Embryonic facial prominence (tissue), 1 donor: ENCODE measurements at regions not wholly inside any gene's neighbourhood (a gene's known extent, or its start where the extent isn't known, plus 50 kb on each side); places are given as distances from the start of the nearest gene placed in this dataset.

Source experiments
- DNase-seq: peaks from one replicate; pipeline ENCODE4 v3.0.0-alpha.2; 2016; ENCODE audit errors: extremely low spot score

GRCh38 chr4:187309456-187309855, 585.8 kb upstream of the FAT1 start:
- no peak for DNase-seq

- DNase-seq: no peak
Measured at GRCh38 chr4:187312299-187312698, 588.6 kb upstream of the FAT1 start.

- no peak for DNase-seq
Measured at GRCh38 chr4:187317799-187318198, 594.1 kb upstream of the FAT1 start.

GRCh38 chr4:187321711-187322110, 598.1 kb upstream of the FAT1 start:
- DNase-seq: no peak

GRCh38 chr4:187332141-187332540, 608.5 kb upstream of the FAT1 start:
- no peak for DNase-seq

GRCh38 chr4:187333151-187333550, 609.5 kb upstream of the FAT1 start:
- DNase-seq: no peak

- no peak for DNase-seq
Measured at GRCh38 chr4:187335339-187335738, 611.7 kb upstream of the FAT1 start.

- DNase-seq: no peak
Measured at GRCh38 chr4:187354740-187355139, 631.1 kb upstream of the FAT1 start.

GRCh38 chr4:187357045-187357643, 633.5 kb upstream of the FAT1 start:
- no peak for DNase-seq

GRCh38 chr4:187357821-187358220, 634.2 kb upstream of the FAT1 start:
- peak; percentile 49 for DNase-seq

- no peak for DNase-seq
Measured at GRCh38 chr4:187362937-187363857, 632.4 kb upstream of the ZFP42 start.

- no peak for DNase-seq
Measured at GRCh38 chr4:187364401-187364800, 631.2 kb upstream of the ZFP42 start.

GRCh38 chr4:187364851-187365250, 630.7 kb upstream of the ZFP42 start:
- no peak for DNase-seq

GRCh38 chr4:187366530-187366929, 629.0 kb upstream of the ZFP42 start:
- DNase-seq: no peak

GRCh38 chr4:187370918-187371317, 624.7 kb upstream of the ZFP42 start:
- no peak for DNase-seq

GRCh38 chr4:187378441-187378840, 617.1 kb upstream of the ZFP42 start:
- no peak for DNase-seq

- no peak for DNase-seq
Measured at GRCh38 chr4:187380181-187380581, 615.4 kb upstream of the ZFP42 start.

GRCh38 chr4:187383181-187383580, 612.4 kb upstream of the ZFP42 start:
- no peak for DNase-seq

GRCh38 chr4:187387739-187388138, 607.8 kb upstream of the ZFP42 start:
- no peak for DNase-seq

- no peak for DNase-seq
Measured at GRCh38 chr4:187389420-187389819, 606.2 kb upstream of the ZFP42 start.

- no peak for DNase-seq
Measured at GRCh38 chr4:187390646-187391045, 604.9 kb upstream of the ZFP42 start.

GRCh38 chr4:187393531-187394344, 601.8 kb upstream of the ZFP42 start:
- DNase-seq: no peak
